ENCODE measurements at regions not wholly inside any gene's neighbourhood (a gene's known extent, or its start where the extent isn't known, plus 50 kb on each side); places are given as distances from the start of the nearest gene placed in this dataset.
A peak's percentile ranks its signal among the peaks of the same experiment; 100 is the strongest.

DNA sequence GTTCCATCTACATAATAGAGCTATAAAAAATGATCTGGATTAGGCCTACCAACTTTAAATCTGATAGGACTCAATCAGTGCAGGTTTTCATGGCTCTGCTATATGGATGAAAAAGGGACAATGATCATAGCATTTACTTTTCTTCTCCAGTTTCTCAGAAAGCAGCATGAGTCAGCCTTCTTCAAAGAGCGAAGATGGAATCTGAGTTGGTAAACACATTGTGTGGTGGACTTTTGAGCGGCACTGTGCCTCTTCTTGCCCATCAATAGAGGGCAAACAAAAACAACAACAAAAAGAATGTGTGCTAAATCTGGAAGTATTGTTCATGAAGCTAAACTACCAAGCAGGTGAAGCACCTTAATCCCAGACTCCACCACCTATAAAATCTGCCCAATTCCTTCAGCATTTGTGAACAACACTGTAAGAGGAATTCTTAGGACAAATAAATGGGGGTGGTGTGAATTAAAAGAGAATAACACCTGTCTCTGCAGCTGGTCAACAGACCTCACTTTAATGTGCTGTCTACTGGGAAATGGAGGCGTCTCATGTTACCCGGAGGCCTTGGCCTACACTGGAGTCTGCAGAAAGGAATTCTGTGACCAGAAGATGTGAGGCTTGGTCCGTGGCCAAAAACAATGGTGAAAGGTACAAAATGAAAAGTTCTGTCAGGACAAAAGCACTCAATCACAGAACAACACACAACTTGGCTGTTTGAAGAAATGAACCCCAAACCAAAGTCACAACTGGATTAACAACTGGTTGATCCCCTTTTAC, 609.0 kb downstream of the IRS1 start (continued):
- TF ChIP-seq, protein P1, sequence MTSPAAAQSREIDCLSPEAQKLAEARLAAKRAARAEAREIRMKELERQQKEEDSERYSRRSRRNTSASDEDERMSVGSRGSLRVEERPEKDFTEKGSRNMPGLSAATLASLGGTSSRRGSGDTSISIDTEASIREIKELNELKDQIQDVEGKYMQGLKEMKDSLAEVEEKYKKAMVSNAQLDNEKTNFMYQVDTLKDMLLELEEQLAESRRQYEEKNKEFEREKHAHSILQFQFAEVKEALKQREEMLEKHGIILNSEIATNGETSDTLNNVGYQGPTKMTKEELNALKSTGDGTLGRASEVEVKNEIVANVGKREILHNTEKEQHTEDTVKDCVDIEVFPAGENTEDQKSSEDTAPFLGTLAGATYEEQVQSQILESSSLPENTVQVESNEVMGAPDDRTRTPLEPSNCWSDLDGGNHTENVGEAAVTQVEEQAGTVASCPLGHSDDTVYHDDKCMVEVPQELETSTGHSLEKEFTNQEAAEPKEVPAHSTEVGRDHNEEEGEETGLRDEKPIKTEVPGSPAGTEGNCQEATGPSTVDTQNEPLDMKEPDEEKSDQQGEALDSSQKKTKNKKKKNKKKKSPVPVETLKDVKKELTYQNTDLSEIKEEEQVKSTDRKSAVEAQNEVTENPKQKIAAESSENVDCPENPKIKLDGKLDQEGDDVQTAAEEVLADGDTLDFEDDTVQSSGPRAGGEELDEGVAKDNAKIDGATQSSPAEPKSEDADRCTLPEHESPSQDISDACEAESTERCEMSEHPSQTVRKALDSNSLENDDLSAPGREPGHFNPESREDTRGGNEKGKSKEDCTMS (CRISPR knock-in tag; conservative IDR thresholded peaks at IDR 0.05), result no peak
- TF ChIP-seq KLF16 (CRISPR knock-in tag; IDR thresholded peaks at IDR 0.05), result peak in 1 of 2 experiments; percentile 89; a peak in 2 of 4 replicates
- TF ChIP-seq ZNF354B (CRISPR knock-in tag; IDR thresholded peaks at IDR 0.05), result no peak
- TF ChIP-seq KDM3A (CRISPR knock-in tag; IDR thresholded peaks at IDR 0.05; ENCODE audit: low read depth), result no peak
- TF ChIP-seq ZC3H4 (CRISPR knock-in tag; IDR thresholded peaks at IDR 0.05; ENCODE audit: borderline replicate concordance), result no peak
- TF ChIP-seq, protein P2, sequence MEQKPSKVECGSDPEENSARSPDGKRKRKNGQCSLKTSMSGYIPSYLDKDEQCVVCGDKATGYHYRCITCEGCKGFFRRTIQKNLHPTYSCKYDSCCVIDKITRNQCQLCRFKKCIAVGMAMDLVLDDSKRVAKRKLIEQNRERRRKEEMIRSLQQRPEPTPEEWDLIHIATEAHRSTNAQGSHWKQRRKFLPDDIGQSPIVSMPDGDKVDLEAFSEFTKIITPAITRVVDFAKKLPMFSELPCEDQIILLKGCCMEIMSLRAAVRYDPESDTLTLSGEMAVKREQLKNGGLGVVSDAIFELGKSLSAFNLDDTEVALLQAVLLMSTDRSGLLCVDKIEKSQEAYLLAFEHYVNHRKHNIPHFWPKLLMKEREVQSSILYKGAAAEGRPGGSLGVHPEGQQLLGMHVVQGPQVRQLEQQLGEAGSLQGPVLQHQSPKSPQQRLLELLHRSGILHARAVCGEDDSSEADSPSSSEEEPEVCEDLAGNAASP (CRISPR knock-in tag; IDR thresholded peaks at IDR 0.05; ENCODE audit: borderline replicate concordance), result no peak
- TF ChIP-seq, protein P3, sequence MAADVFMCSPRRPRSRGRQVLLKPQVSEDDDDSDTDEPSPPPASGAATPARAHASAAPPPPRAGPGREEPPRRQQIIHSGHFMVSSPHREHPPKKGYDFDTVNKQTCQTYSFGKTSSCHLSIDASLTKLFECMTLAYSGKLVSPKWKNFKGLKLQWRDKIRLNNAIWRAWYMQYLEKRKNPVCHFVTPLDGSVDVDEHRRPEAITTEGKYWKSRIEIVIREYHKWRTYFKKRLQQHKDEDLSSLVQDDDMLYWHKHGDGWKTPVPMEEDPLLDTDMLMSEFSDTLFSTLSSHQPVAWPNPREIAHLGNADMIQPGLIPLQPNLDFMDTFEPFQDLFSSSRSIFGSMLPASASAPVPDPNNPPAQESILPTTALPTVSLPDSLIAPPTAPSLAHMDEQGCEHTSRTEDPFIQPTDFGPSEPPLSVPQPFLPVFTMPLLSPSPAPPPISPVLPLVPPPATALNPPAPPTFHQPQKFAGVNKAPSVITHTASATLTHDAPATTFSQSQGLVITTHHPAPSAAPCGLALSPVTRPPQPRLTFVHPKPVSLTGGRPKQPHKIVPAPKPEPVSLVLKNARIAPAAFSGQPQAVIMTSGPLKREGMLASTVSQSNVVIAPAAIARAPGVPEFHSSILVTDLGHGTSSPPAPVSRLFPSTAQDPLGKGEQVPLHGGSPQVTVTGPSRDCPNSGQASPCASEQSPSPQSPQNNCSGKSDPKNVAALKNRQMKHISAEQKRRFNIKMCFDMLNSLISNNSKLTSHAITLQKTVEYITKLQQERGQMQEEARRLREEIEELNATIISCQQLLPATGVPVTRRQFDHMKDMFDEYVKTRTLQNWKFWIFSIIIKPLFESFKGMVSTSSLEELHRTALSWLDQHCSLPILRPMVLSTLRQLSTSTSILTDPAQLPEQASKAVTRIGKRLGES (CRISPR knock-in tag; IDR thresholded peaks at IDR 0.05; ENCODE audit: borderline replicate concordance), result no peak
- no peak for TF ChIP-seq ZNF432 (CRISPR knock-in tag; IDR thresholded peaks at IDR 0.05; ENCODE audit: borderline replicate concordance)
- TF ChIP-seq ZNF547 (CRISPR knock-in tag; IDR thresholded peaks at IDR 0.05), result no peak
- TF ChIP-seq, protein P4, sequence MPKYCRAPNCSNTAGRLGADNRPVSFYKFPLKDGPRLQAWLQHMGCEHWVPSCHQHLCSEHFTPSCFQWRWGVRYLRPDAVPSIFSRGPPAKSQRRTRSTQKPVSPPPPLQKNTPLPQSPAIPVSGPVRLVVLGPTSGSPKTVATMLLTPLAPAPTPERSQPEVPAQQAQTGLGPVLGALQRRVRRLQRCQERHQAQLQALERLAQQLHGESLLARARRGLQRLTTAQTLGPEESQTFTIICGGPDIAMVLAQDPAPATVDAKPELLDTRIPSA (CRISPR knock-in tag; IDR thresholded peaks at IDR 0.05; ENCODE audit: borderline replicate concordance), result no peak
- no peak for TF ChIP-seq TSC22D2 (CRISPR knock-in tag; IDR thresholded peaks at IDR 0.05; ENCODE audit: borderline replicate concordance)
- TF ChIP-seq ZNF335 (CRISPR knock-in tag; IDR thresholded peaks at IDR 0.05), result 0 out of 2 replicates have a peak, but pooled peaks have one; percentile 33
- no peak for TF ChIP-seq MTA1 (CRISPR knock-in tag; IDR thresholded peaks at IDR 0.05; ENCODE audit: borderline replicate concordance)
- no peak for TF ChIP-seq GTF3A (CRISPR knock-in tag; conservative IDR thresholded peaks at IDR 0.05)
- no peak for TF ChIP-seq ZNF468 (CRISPR knock-in tag; IDR thresholded peaks at IDR 0.05)
- TF ChIP-seq ZKSCAN8 (CRISPR knock-in tag; IDR thresholded peaks at IDR 0.05; ENCODE audit: borderline replicate concordance), result no peak
- TF ChIP-seq MXI1 (IDR thresholded peaks at IDR 0.05; ENCODE audit: borderline replicate concordance, low read depth, low read length), result peak; percentile 41; the same call in 1 of the 3 replicates
- TF ChIP-seq, protein P5, sequence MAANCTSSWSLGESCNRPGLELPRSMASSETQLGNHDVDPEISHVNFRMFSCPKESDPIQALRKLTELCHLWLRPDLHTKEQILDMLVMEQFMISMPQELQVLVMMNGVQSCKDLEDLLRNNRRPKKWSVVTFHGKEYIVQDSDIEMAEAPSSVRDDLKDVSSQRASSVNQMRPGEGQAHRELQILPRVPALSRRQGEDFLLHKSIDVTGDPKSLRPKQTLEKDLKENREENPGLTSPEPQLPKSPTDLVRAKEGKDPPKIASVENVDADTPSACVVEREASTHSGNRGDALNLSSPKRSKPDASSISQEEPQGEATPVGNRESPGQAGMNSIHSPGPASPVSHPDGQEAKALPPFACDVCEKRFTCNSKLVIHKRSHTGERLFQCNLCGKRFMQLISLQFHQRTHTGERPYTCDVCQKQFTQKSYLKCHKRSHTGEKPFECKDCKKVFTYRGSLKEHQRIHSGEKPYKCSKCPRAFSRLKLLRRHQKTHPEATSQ (CRISPR knock-in tag; IDR thresholded peaks at IDR 0.05; ENCODE audit: borderline replicate concordance), result no peak
